H1 (cell line): ENCODE measurements at regions not wholly inside any gene's neighbourhood (a gene's known extent, or its start where the extent isn't known, plus 50 kb on each side); places are given as distances from the start of the nearest gene placed in this dataset.

ENCODE experiments used
- CTCF ChIA-PET: fragments of 300-600 bp; sonication (Branson Sonifier 250); formaldehyde crosslinking; loops from one replicate; lab custom pipeline; 2021; ENCODE audit not compliant: partially characterized antibody; lab: Charles Lee
- POLR2A ChIA-PET: fragments of 300-600 bp; sonication (Branson Sonifier 250); formaldehyde crosslinking; loops from one replicate; lab custom pipeline; 2021; ENCODE audit warnings: inconsistent platforms; ENCODE audit not compliant: partially characterized antibody; lab: Charles Lee
- DNase-seq, 2 experiments: peaks; one replicate each; pipeline versions ENCODE4 v3.0.0 to v3.0.0-alpha.2; 2010 to 2022; ENCODE audit warnings: low spot score in 2 of 2, low read depth in 1 of 2, mixed read lengths in 1 of 2
- FAIRE-seq: peaks from 2 replicates; lab custom pipeline; 2011; peaks lifted over from hg19 to GRCh38; lab: Jason Lieb, UNC
- H2AFZ ChIP-seq: 2 replicates; pipeline ENCODE4 v1.8.1; 2012; ENCODE audit warnings: low read length, inconsistent platforms
- H2AK5ac ChIP-seq: 2 replicates; pipeline ENCODE4 v1.6.1; 2013; ENCODE audit warnings: low read depth, low read length
- H2BK120ac ChIP-seq: replicated peaks from 2 replicates; pipeline ENCODE3; 2013; ENCODE audit warnings: low read depth, low read length, inconsistent platforms
- H2BK12ac ChIP-seq: 2 replicates; pipeline ENCODE4 v1.6.1; 2013; ENCODE audit warnings: low read depth, low read length
- H2BK15ac ChIP-seq: 2 replicates; pipeline ENCODE4 v1.6.1; 2013; ENCODE audit warnings: low read length
- H2BK20ac ChIP-seq: 2 replicates; pipeline ENCODE4 v1.6.1; 2013; ENCODE audit warnings: low read length
- H2BK5ac ChIP-seq: 2 replicates; pipeline ENCODE4 v1.6.1; 2013; ENCODE audit warnings: low read depth, low read length
- H3K14ac ChIP-seq: 2 replicates; pipeline ENCODE4 v1.6.1; 2013; ENCODE audit warnings: inconsistent platforms; ENCODE audit not compliant: insufficient read length
- H3K18ac ChIP-seq: 2 replicates; pipeline ENCODE4 v1.6.1; 2013; ENCODE audit warnings: low read length; ENCODE audit errors: extremely low read depth
- H3K23ac ChIP-seq: 2 replicates; pipeline ENCODE4 v1.6.1; 2013; ENCODE audit warnings: inconsistent platforms; ENCODE audit not compliant: insufficient read length
- H3K23me2 ChIP-seq: 2 replicates; pipeline ENCODE4 v1.6.1; 2013; ENCODE audit warnings: low read depth, low read length
- H3K27ac ChIP-seq: 2 replicates; pipeline ENCODE4 v1.6.1; 2011; ENCODE audit warnings: low read depth, low read length, inconsistent platforms
- H3K27me3 ChIP-seq, 4 experiments: replicated peaks in 1 of 4; 1 replicate in 1 of 4; 2 replicates in 3 of 4; pipeline versions ENCODE4 v1.6.1 to v1.8.1; 2011 to 2013; ENCODE audit warnings: low read length in 3 of 4, mild to moderate bottlenecking in 3 of 4, inconsistent platforms in 2 of 4, mixed read lengths in 2 of 4, moderate library complexity in 1 of 4; ENCODE audit not compliant: control insufficient read depth in 3 of 4, insufficient read depth in 3 of 4; ENCODE audit errors: extremely low read depth in 1 of 4
- H3K36me3 ChIP-seq, 4 experiments: 2 replicates each; pipeline versions ENCODE4 v1.6.1 to v1.8.1; 2011 to 2013; ENCODE audit warnings: mild to moderate bottlenecking in 4 of 4, low read length in 3 of 4, moderate library complexity in 2 of 4, control low read depth in 1 of 4, inconsistent platforms in 1 of 4; ENCODE audit not compliant: insufficient read depth in 4 of 4, control insufficient read depth in 2 of 4
- H3K4ac ChIP-seq: replicated peaks from 2 replicates; pipeline ENCODE3; 2013; ENCODE audit warnings: low read length, low read depth, mixed read lengths, inconsistent platforms; ENCODE audit not compliant: insufficient read length
- H3K4me1 ChIP-seq, 4 experiments: replicated peaks in 1 of 4; 1 replicate in 1 of 4; 2 replicates in 3 of 4; pipeline versions ENCODE4 v1.6.1 to v1.8.1; 2011 to 2013; ENCODE audit warnings: low read length in 3 of 4, inconsistent platforms in 2 of 4, mixed read lengths in 1 of 4; ENCODE audit not compliant: insufficient read depth in 4 of 4, control insufficient read depth in 3 of 4
- H3K4me2 ChIP-seq, 2 experiments: 2 replicates each; pipeline versions ENCODE4 v1.6.1 to v1.8.1; 2011 to 2013; ENCODE audit warnings: low read depth in 2 of 2, low read length in 2 of 2, control low read depth in 1 of 2, inconsistent platforms in 1 of 2, mild to moderate bottlenecking in 1 of 2; ENCODE audit not compliant: insufficient read depth in 1 of 2
- H3K4me3 ChIP-seq, 4 experiments: fragments of 200-600, 300-600 bp in 1 of 4; sonication (generic), shearing (Covaris generic), sonication (Bioruptor Twin) in 1 of 4; 2 replicates each; pipeline versions ENCODE4 v1.5.1 to v1.8.1; 2011 to 2016; ENCODE audit warnings: low read length in 4 of 4, low read depth in 3 of 4, control low read depth in 2 of 4, inconsistent platforms in 2 of 4, mild to moderate bottlenecking in 2 of 4, mixed read lengths in 1 of 4, moderate library complexity in 1 of 4; ENCODE audit not compliant: insufficient read depth in 2 of 4; ENCODE audit errors: extremely low read depth in 1 of 4
- H3K56ac ChIP-seq: replicated peaks from 2 replicates; pipeline ENCODE3; 2013; ENCODE audit warnings: low read depth, mild to moderate bottlenecking, mixed read lengths, low read length, inconsistent platforms; ENCODE audit not compliant: insufficient read length
- H3K79me1 ChIP-seq: 2 replicates; pipeline ENCODE4 v1.6.1; 2013; ENCODE audit warnings: low read depth, low read length, control low read depth
- H3K79me2 ChIP-seq, 2 experiments: 2 replicates each; pipeline versions ENCODE4 v1.6.1 to v1.8.1; 2012 to 2013; ENCODE audit warnings: low read length in 2 of 2, mild to moderate bottlenecking in 2 of 2, inconsistent platforms in 1 of 2; ENCODE audit not compliant: insufficient read depth in 2 of 2, control insufficient read depth in 1 of 2
- H3K9ac ChIP-seq, 4 experiments: replicated peaks in 1 of 4; 1 replicate in 1 of 4; 2 replicates in 3 of 4; pipeline versions ENCODE4 v1.6.1 to v1.8.1; 2011 to 2013; ENCODE audit warnings: low read depth in 3 of 4, low read length in 3 of 4, control low read depth in 2 of 4, mild to moderate bottlenecking in 2 of 4, moderate library complexity in 2 of 4, inconsistent platforms in 1 of 4; ENCODE audit errors: extremely low read depth in 1 of 4
- H3K9me3 ChIP-seq, 2 experiments: 2 replicates each; pipeline versions ENCODE4 v1.6.1 to v1.8.1; 2012 to 2013; ENCODE audit warnings: mild to moderate bottlenecking in 2 of 2, moderate library complexity in 2 of 2, control low read depth in 1 of 2, inconsistent platforms in 1 of 2, low read depth in 1 of 2, low read length in 1 of 2, mixed read lengths in 1 of 2; ENCODE audit not compliant: insufficient read depth in 2 of 2
- H4K20me1 ChIP-seq, 2 experiments: replicated peaks in 1 of 2; 2 replicates each; pipeline versions ENCODE3 to v1.8.1; 2011 to 2013; ENCODE audit warnings: inconsistent platforms in 2 of 2, low read length in 2 of 2, mild to moderate bottlenecking in 1 of 2; ENCODE audit not compliant: insufficient read depth in 2 of 2, control insufficient read depth in 1 of 2
- H4K5ac ChIP-seq: 2 replicates; pipeline ENCODE4 v1.6.1; 2013; ENCODE audit warnings: low read length, low read depth, mixed read lengths, inconsistent platforms; ENCODE audit not compliant: insufficient read length
- H4K8ac ChIP-seq: 2 replicates; pipeline ENCODE4 v1.8.0; 2013; ENCODE audit warnings: mild to moderate bottlenecking, moderate library complexity, low read length, inconsistent platforms; ENCODE audit not compliant: insufficient read depth; ENCODE audit errors: extremely low read depth
- H4K91ac ChIP-seq: replicated peaks from 2 replicates; pipeline ENCODE3; 2013; ENCODE audit warnings: low read length, mixed read lengths, inconsistent platforms; ENCODE audit not compliant: insufficient read length
- CHD1 ChIP-seq: IDR thresholded peaks from 2 replicates; pipeline ENCODE4 v1.6.1; 2012; ENCODE audit warnings: low read depth, low read length, improper control_type of control experiment
- CHD2 ChIP-seq: IDR thresholded peaks from 2 replicates; pipeline ENCODE4 v1.6.1; 2012; ENCODE audit warnings: low read length, improper control_type of control experiment
- EP300 ChIP-seq, 2 experiments: IDR thresholded peaks; 1 replicate in 1 of 2; 2 replicates in 1 of 2; pipeline ENCODE4 v1.6.1; 2011 to 2012; ENCODE audit warnings: low read depth in 2 of 2, low read length in 2 of 2, mild to moderate bottlenecking in 2 of 2, borderline replicate concordance in 1 of 2, inconsistent platforms in 1 of 2, moderate library complexity in 1 of 2
- EZH2 ChIP-seq: fragments of 200-600 bp; sonication (generic); IDR thresholded peaks from 2 replicates; pipeline ENCODE4 v1.7.1; 2012; ENCODE audit warnings: low read depth, mild to moderate bottlenecking, moderate library complexity, low read length, inconsistent platforms; ENCODE audit not compliant: severe bottlenecking
- RXRA ChIP-seq: IDR thresholded peaks from 2 replicates; pipeline ENCODE4 v1.6.1; 2011; ENCODE audit warnings: low read depth, mild to moderate bottlenecking, low read length, moderate library complexity; ENCODE audit not compliant: insufficient read depth
- TAF7 ChIP-seq: optimal IDR thresholded peaks from 2 replicates; pipeline ENCODE3; 2011; ENCODE audit warnings: low read depth, mild to moderate bottlenecking, inconsistent platforms, low read length, moderate library complexity, borderline replicate concordance
- TCF12 ChIP-seq: IDR thresholded peaks from 2 replicates; pipeline ENCODE4 v1.6.1; 2011; ENCODE audit warnings: low read depth, mild to moderate bottlenecking, low read length
- YY1 ChIP-seq: IDR thresholded peaks from 2 replicates; pipeline ENCODE4 v1.6.1; 2011; ENCODE audit warnings: low read depth, mild to moderate bottlenecking, low read length
- WGBS, 2 experiments: shearing (Covaris generic) in 1 of 2; methylation state at CpG; one replicate each; pipeline versions ENCODE4 v1.1.6 to v1.1.7; 2013 to 2015; ENCODE audit warnings: low lambda C conversion rate in 2 of 2, mixed read lengths in 2 of 2, inconsistent platforms in 1 of 2, low coverage in 1 of 2, missing lambda C conversion rate in 1 of 2; ENCODE audit not compliant: insufficient replicate concordance in 2 of 2, insufficient coverage in 1 of 2, insufficient read length in 1 of 2; ENCODE audit errors: extremely low coverage in 1 of 2, missing lambda C conversion rate in 1 of 2; 5-methylcytosine and 5-hydroxymethylcytosine counted together
- TF ChIP-seq, protein P1 (sequence below): IDR thresholded peaks from 2 replicates; pipeline ENCODE4 v1.6.1; 2012; ENCODE audit warnings: low read length, inconsistent platforms

DNA sequence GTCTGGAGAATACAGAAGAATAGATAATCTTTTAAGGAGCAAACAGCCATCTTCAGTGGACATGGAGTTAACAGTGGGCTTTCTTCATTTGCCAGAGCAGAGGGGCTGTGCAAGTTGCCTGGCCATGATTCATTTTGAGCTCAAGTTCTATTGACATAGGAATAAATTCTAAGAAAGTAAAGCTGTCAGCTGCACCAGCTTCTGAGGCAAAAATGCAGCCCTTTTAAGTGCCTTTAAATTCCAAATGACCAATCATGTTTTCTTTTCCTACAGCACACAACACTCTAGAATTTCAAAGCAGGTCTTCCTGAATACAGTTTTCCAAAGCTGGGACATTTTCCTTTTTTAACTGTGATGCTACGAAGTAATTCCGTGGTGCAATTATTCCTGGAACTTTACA is 246.4 kb upstream of the NT5C1B start:
- no peaks in the 10 kb centered on the region for H3K9me3 ChIP-seq
- H3K14ac ChIP-seq = no peak overlapping the region
- no peak overlapping the region for H2BK5ac ChIP-seq
- H3K4me2 ChIP-seq = no peak overlapping the region
- H3K27ac ChIP-seq = no peak overlapping the region
- FAIRE-seq (no peak), DNase-seq (no peak)
- no peaks in the 10 kb centered on the region for H3K79me2 ChIP-seq
- no peak overlapping the region for H2AFZ ChIP-seq
- no peaks in the 10 kb centered on the region for H3K23me2 ChIP-seq
- no peak overlapping the region for H2BK15ac ChIP-seq
- no peak overlapping the region for H3K4me3 ChIP-seq
- H3K27me3 ChIP-seq = no peaks in the 10 kb centered on the region
- no peak overlapping the region for H3K9ac ChIP-seq
- H4K91ac ChIP-seq = no peak overlapping the region
- no peaks in the 10 kb centered on the region for H3K36me3 ChIP-seq
- H3K18ac ChIP-seq = no peak overlapping the region
- ChIA-PET POLR2A (no interaction called here), CTCF (interaction anchor here (0.8 to 4.2 kb wide), 4 partner anchors 8 to 445 kb away, joined by 3 to 16 read pairs (median 6); no protein-coding TSS in a partner anchor)
- peaks cover 0 to 10% (median 5%) of the 10 kb centered on the region in 4 experiments; a peak in 4 of 7 replicates for H3K4me1 ChIP-seq
- no peak overlapping the region for H3K23ac ChIP-seq
- H3K79me1 ChIP-seq = no peaks in the 10 kb centered on the region
- H2BK20ac ChIP-seq = no peak overlapping the region
- no peak overlapping the region for H4K5ac ChIP-seq
- 87% methylated on average over 2 of the region's 2 CpGs; no CpG with 5 or more reads in 1 of the 2 experiments for WGBS, 2 experiments
- no peak overlapping the region for H2BK12ac ChIP-seq
- no peak overlapping the region for H2AK5ac ChIP-seq
- no peak overlapping the region for H3K56ac ChIP-seq
- no peak overlapping the region for H2BK120ac ChIP-seq
- no peak overlapping the region for H4K8ac ChIP-seq
- no peak overlapping the region for H3K4ac ChIP-seq
- no peaks in the 10 kb centered on the region for H4K20me1 ChIP-seq
- TF ChIP-seq EP300 (IDR thresholded peaks at IDR 0.05; ENCODE audit: borderline replicate concordance in 1 of 2, low read depth in 2 of 2, low read length in 2 of 2) (no peak), EZH2 (no peak), CHD1 (no peak), CHD2 (no peak), TCF12 (no peak), YY1 (no peak), TAF7 (no peak), RXRA (no peak)
- TF ChIP-seq, protein P1, sequence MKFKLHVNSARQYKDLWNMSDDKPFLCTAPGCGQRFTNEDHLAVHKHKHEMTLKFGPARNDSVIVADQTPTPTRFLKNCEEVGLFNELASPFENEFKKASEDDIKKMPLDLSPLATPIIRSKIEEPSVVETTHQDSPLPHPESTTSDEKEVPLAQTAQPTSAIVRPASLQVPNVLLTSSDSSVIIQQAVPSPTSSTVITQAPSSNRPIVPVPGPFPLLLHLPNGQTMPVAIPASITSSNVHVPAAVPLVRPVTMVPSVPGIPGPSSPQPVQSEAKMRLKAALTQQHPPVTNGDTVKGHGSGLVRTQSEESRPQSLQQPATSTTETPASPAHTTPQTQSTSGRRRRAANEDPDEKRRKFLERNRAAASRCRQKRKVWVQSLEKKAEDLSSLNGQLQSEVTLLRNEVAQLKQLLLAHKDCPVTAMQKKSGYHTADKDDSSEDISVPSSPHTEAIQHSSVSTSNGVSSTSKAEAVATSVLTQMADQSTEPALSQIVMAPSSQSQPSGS = no peak
